H9 (cell line): ENCODE measurements at regions not wholly inside any gene's neighbourhood (a gene's known extent, or its start where the extent isn't known, plus 50 kb on each side); places are given as distances from the start of the nearest gene placed in this dataset.

Source experiments
- DNase-seq: peaks from one replicate; pipeline ENCODE4 v3.0.0-alpha.2; 2017
- H2AFZ ChIP-seq: one replicate; pipeline ENCODE4 v1.6.1; 2013; ENCODE audit warnings: mild to moderate bottlenecking, low read length, control low read depth, moderate library complexity
- H2AK5ac ChIP-seq: 2 replicates; pipeline ENCODE4 v1.6.1; 2013; ENCODE audit warnings: low read length, control low read depth, mixed read lengths; ENCODE audit not compliant: insufficient read length
- H2BK120ac ChIP-seq: one replicate; pipeline ENCODE4 v1.6.1; 2013; ENCODE audit warnings: low read depth, mild to moderate bottlenecking, low read length, control low read depth, inconsistent platforms; ENCODE audit not compliant: poor library complexity, severe bottlenecking
- H2BK12ac ChIP-seq: 2 replicates; pipeline ENCODE4 v1.6.1; 2013; ENCODE audit warnings: low read length, control low read depth, mixed read lengths, low read depth; ENCODE audit not compliant: insufficient read length
- H2BK15ac ChIP-seq: 2 replicates; pipeline ENCODE4 v1.6.1; 2013; ENCODE audit warnings: low read depth, low read length, control low read depth
- H2BK20ac ChIP-seq: one replicate; pipeline ENCODE4 v1.6.1; 2013; ENCODE audit warnings: low read depth, mild to moderate bottlenecking, low read length, control low read depth, inconsistent platforms; ENCODE audit not compliant: poor library complexity, severe bottlenecking
- H2BK5ac ChIP-seq: 2 replicates; pipeline ENCODE4 v1.6.1; 2013; ENCODE audit warnings: low read length, control low read depth, mixed read lengths; ENCODE audit not compliant: insufficient read length
- H3K14ac ChIP-seq: 2 replicates; pipeline ENCODE4 v1.6.1; 2013; ENCODE audit warnings: low read length, control low read depth; ENCODE audit not compliant: insufficient read depth
- H3K18ac ChIP-seq: 2 replicates; pipeline ENCODE4 v1.6.1; 2013; ENCODE audit warnings: low read depth, mild to moderate bottlenecking, mixed read lengths, low read length, control low read depth; ENCODE audit not compliant: insufficient read length
- H3K23ac ChIP-seq: 2 replicates; pipeline ENCODE4 v1.6.1; 2013; ENCODE audit warnings: low read length, control low read depth, mixed read lengths, low read depth; ENCODE audit not compliant: insufficient read length
- H3K23me2 ChIP-seq: 2 replicates; pipeline ENCODE4 v1.6.1; 2013; ENCODE audit warnings: low read depth, mild to moderate bottlenecking, mixed read lengths, low read length, control low read depth; ENCODE audit not compliant: insufficient read length, poor library complexity, severe bottlenecking
- H3K27ac ChIP-seq: 2 replicates; pipeline ENCODE4 v1.5.1; 2013; ENCODE audit warnings: low read length, control low read depth, mixed read lengths, low read depth; ENCODE audit not compliant: insufficient read length
- H3K27me3 ChIP-seq: 2 replicates; pipeline ENCODE4 v1.6.1; 2013; ENCODE audit warnings: low read length, control low read depth, inconsistent platforms; ENCODE audit not compliant: insufficient read depth
- H3K4ac ChIP-seq: 2 replicates; pipeline ENCODE4 v1.6.1; 2013; ENCODE audit warnings: low read depth, mild to moderate bottlenecking, control low read depth, inconsistent platforms, low read length, moderate library complexity
- H3K4me1 ChIP-seq: 2 replicates; pipeline ENCODE4 v1.6.1; 2013; ENCODE audit warnings: low read length, control low read depth, inconsistent platforms; ENCODE audit not compliant: insufficient read depth
- H3K4me2 ChIP-seq: 2 replicates; pipeline ENCODE4 v1.6.1; 2013; ENCODE audit warnings: low read length, control low read depth, mixed read lengths; ENCODE audit not compliant: insufficient read length, insufficient read depth
- H3K56ac ChIP-seq: 2 replicates; pipeline ENCODE4 v1.6.1; 2013; ENCODE audit warnings: low read depth, mild to moderate bottlenecking, mixed read lengths, low read length, control low read depth; ENCODE audit not compliant: insufficient read length
- H3K79me1 ChIP-seq: 2 replicates; pipeline ENCODE4 v1.6.1; 2013; ENCODE audit warnings: low read depth, mild to moderate bottlenecking, moderate library complexity, low read length, control low read depth, inconsistent platforms; ENCODE audit not compliant: insufficient read depth, poor library complexity, severe bottlenecking
- H3K79me2 ChIP-seq: 2 replicates; pipeline ENCODE4 v1.6.1; 2013; ENCODE audit warnings: low read length, control low read depth, inconsistent platforms; ENCODE audit not compliant: insufficient read depth
- H3K9ac ChIP-seq: 2 replicates; pipeline ENCODE4 v1.6.1; 2013; ENCODE audit warnings: low read length, control low read depth, mixed read lengths; ENCODE audit not compliant: insufficient read length; ENCODE audit errors: extremely low read depth
- H3K9me3 ChIP-seq: one replicate; pipeline ENCODE4 v1.6.1; 2013; ENCODE audit warnings: low read depth, low read length, inconsistent platforms; ENCODE audit not compliant: control insufficient read depth
- H3T11ph ChIP-seq: one replicate; pipeline ENCODE4 v1.6.1; 2013; ENCODE audit warnings: mild to moderate bottlenecking, low read length, control low read depth, inconsistent platforms
- H4K20me1 ChIP-seq: one replicate; pipeline ENCODE4 v1.6.1; 2013; ENCODE audit not compliant: control insufficient read depth, insufficient read length, insufficient read depth
- H4K5ac ChIP-seq: 2 replicates; pipeline ENCODE4 v1.6.1; 2013; ENCODE audit warnings: low read depth, mild to moderate bottlenecking, mixed read lengths, low read length, control low read depth; ENCODE audit not compliant: insufficient read length
- H4K8ac ChIP-seq: replicated peaks from 2 replicates; pipeline ENCODE4 v1.6.1; 2013; ENCODE audit warnings: low read length, control low read depth, mixed read lengths, low read depth; ENCODE audit not compliant: insufficient read length
- H4K91ac ChIP-seq: 2 replicates; pipeline ENCODE4 v1.6.1; 2013; ENCODE audit warnings: low read depth, mild to moderate bottlenecking, moderate library complexity, mixed read lengths, low read length, control low read depth; ENCODE audit not compliant: insufficient read length
- H3K27ac Mint-ChIP-seq, 3 experiments: 2 replicates in 2 of 3; 3 replicates in 1 of 3; pipeline ENCODE4 v1.8.0; 2020 to 2021; ENCODE audit warnings: mixed read lengths in 3 of 3, mild to moderate bottlenecking in 1 of 3, moderate library complexity in 1 of 3
- H3K27me3 Mint-ChIP-seq: 2 replicates; pipeline ENCODE4 v1.8.0; 2021; ENCODE audit warnings: low read depth, mild to moderate bottlenecking, moderate library complexity, mixed read lengths
- H3K36me3 Mint-ChIP-seq, 3 experiments: 2 replicates in 2 of 3; 3 replicates in 1 of 3; pipeline ENCODE4 v1.8.0; 2020 to 2021; ENCODE audit warnings: low read depth in 3 of 3, mixed read lengths in 3 of 3; ENCODE audit not compliant: insufficient read depth in 1 of 3
- H3K4me1 Mint-ChIP-seq, 2 experiments: 2 replicates each; pipeline ENCODE4 v1.8.0; 2020; ENCODE audit warnings: mixed read lengths in 2 of 2
- H3K4me3 Mint-ChIP-seq, 2 experiments: 2 replicates in 1 of 2; 3 replicates in 1 of 2; pipeline ENCODE4 v1.8.0; 2020 to 2021; ENCODE audit warnings: mild to moderate bottlenecking in 2 of 2, mixed read lengths in 2 of 2, moderate library complexity in 1 of 2
- H3K9me3 Mint-ChIP-seq, 2 experiments: 2 replicates in 1 of 2; 3 replicates in 1 of 2; pipeline ENCODE4 v1.8.0; 2020; ENCODE audit warnings: mild to moderate bottlenecking in 2 of 2, mixed read lengths in 2 of 2, moderate library complexity in 1 of 2
- WGBS: extraction: QIAGEN DNeasy Blood & Tissue Kit; methylation state at CpG from one replicate; pipeline ENCODE4 v1.1.7; 2013; ENCODE audit warnings: missing lambda C conversion rate, low lambda C conversion rate, mixed read lengths; ENCODE audit not compliant: insufficient read length; ENCODE audit errors: extremely low coverage; 5-methylcytosine and 5-hydroxymethylcytosine counted together
- TF ChIP-seq, protein P1 (sequence below): fragments of 200-600 bp; sonication (generic); conservative IDR thresholded peaks from 3 replicates; pipeline ENCODE4 v1.8.0; 2021; ENCODE audit warnings: antibody characterized with exemption, mild to moderate bottlenecking

DNA sequence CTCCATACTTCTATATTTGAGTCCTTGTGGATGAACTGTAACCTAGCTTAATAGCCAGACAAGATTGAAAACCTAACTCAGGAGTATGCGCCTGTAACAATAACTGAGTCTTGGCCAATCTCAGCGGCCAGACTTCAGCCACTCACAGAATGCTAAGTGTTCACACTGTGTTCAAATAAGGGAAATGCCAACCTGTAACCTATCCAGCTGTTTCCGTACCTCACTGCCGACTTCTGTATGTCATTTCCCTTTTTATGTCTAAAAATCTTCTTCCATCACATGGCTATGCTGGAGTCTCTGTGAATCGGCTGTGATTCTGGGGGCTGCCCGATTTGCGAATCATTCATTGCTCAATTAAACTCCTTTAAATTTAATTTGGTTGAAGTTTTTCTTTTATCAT lies 169.2 kb downstream of the NFKBIZ start:
- no peak overlapping the region for H2BK5ac ChIP-seq
- H2BK120ac ChIP-seq = no peak overlapping the region
- no peak overlapping the region for H3T11ph ChIP-seq
- H3K4ac ChIP-seq = no peak overlapping the region
- no peak overlapping the region for H2BK15ac ChIP-seq
- no peak overlapping the region for H3K9ac ChIP-seq
- Mint-ChIP-seq H3K27ac (no peak overlapping the region), H3K4me3 (no peak overlapping the region), H3K4me1 (no peaks in the 10 kb centered on the region), H3K9me3 (no peaks in the 10 kb centered on the region), H3K27me3 (no peaks in the 10 kb centered on the region), H3K36me3 (no peaks in the 10 kb centered on the region)
- H4K91ac ChIP-seq = no peak overlapping the region
- no peak overlapping the region for H4K5ac ChIP-seq
- no peaks in the 10 kb centered on the region for H3K79me1 ChIP-seq
- no peak overlapping the region for H3K27ac ChIP-seq
- H3K79me2 ChIP-seq = no peaks in the 10 kb centered on the region
- TF ChIP-seq, protein P1, sequence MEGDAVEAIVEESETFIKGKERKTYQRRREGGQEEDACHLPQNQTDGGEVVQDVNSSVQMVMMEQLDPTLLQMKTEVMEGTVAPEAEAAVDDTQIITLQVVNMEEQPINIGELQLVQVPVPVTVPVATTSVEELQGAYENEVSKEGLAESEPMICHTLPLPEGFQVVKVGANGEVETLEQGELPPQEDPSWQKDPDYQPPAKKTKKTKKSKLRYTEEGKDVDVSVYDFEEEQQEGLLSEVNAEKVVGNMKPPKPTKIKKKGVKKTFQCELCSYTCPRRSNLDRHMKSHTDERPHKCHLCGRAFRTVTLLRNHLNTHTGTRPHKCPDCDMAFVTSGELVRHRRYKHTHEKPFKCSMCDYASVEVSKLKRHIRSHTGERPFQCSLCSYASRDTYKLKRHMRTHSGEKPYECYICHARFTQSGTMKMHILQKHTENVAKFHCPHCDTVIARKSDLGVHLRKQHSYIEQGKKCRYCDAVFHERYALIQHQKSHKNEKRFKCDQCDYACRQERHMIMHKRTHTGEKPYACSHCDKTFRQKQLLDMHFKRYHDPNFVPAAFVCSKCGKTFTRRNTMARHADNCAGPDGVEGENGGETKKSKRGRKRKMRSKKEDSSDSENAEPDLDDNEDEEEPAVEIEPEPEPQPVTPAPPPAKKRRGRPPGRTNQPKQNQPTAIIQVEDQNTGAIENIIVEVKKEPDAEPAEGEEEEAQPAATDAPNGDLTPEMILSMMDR = no peak
- no peak overlapping the region for H2BK20ac ChIP-seq
- no peak overlapping the region for H2AK5ac ChIP-seq
- H3K4me2 ChIP-seq = no peak overlapping the region
- no peak overlapping the region for H2AFZ ChIP-seq
- H3K56ac ChIP-seq = no peak overlapping the region
- DNase-seq = no peak
- H4K20me1 ChIP-seq = no peaks in the 10 kb centered on the region
- no peak overlapping the region for H3K14ac ChIP-seq
- no CpG with 5 or more reads among the region's 7 CpGs for WGBS
- no peaks in the 10 kb centered on the region for H3K9me3 ChIP-seq
- H3K23ac ChIP-seq = no peak overlapping the region
- no peaks in the 10 kb centered on the region for H3K4me1 ChIP-seq
- no peaks in the 10 kb centered on the region for H3K27me3 ChIP-seq
- no peak overlapping the region for H3K18ac ChIP-seq
- no peak overlapping the region for H4K8ac ChIP-seq
- no peak overlapping the region for H2BK12ac ChIP-seq
- no peaks in the 10 kb centered on the region for H3K23me2 ChIP-seq
